Stimulated activated CD4-positive, alpha-beta T cell treated with anti-CD3 and anti-CD28 coated beads, Interleukin-4, amount 100 ng/mL, for 48 hours (primary cell): ENCODE measurements at regions not wholly inside any gene's neighbourhood (a gene's known extent, or its start where the extent isn't known, plus 50 kb on each side); places are given as distances from the start of the nearest gene placed in this dataset.

ENCODE experiments used
- DNase-seq, 2 donors: peaks; one replicate each; pipeline ENCODE4 v3.0.0-alpha.2; 2020; ENCODE audit warnings: low read depth in 2 of 2

- no peak for DNase-seq
Measured at GRCh38 chr3:72568083-72568482, 280.2 kb downstream of the SHQ1 start.

- DNase-seq, result no peak
Measured at GRCh38 chr3:72567474-72567873, 280.8 kb downstream of the SHQ1 start.

- no peak for DNase-seq
Measured at GRCh38 chr3:72565593-72565992, 282.7 kb downstream of the SHQ1 start.

- no peak for DNase-seq
Measured at GRCh38 chr3:72563690-72564370, 284.4 kb downstream of the SHQ1 start.

- no peak for DNase-seq
Measured at GRCh38 chr3:72560846-72561675, 287.2 kb downstream of the SHQ1 start.

- no peak for DNase-seq
Measured at GRCh38 chr3:72559385-72559784, 288.9 kb downstream of the SHQ1 start.

GRCh38 chr3:72558001-72558400, 290.2 kb downstream of the SHQ1 start:
- no peak for DNase-seq

GRCh38 chr3:72555714-72556113, 292.5 kb downstream of the SHQ1 start:
- no peak for DNase-seq

- DNase-seq, result no peak
Measured at GRCh38 chr3:72554689-72555088, 293.6 kb downstream of the SHQ1 start.

GRCh38 chr3:72553298-72553697, 294.9 kb downstream of the SHQ1 start:
- no peak for DNase-seq

GRCh38 chr3:72550582-72551262, 297.5 kb downstream of the SHQ1 start:
- no peak for DNase-seq

- no peak for DNase-seq
Measured at GRCh38 chr3:72549761-72550581, 298.3 kb downstream of the SHQ1 start.

GRCh38 chr3:72548981-72549380, 299.3 kb downstream of the SHQ1 start:
- DNase-seq, result no peak

- no peak for DNase-seq
Measured at GRCh38 chr3:72548461-72548860, 299.8 kb downstream of the SHQ1 start.

- no peak for DNase-seq
Measured at GRCh38 chr3:72547183-72547582, 301.1 kb downstream of the SHQ1 start.

GRCh38 chr3:72544239-72544638, 304.0 kb downstream of the SHQ1 start:
- no peak for DNase-seq

- DNase-seq, result no peak
Measured at GRCh38 chr3:72543246-72543645, 305.0 kb downstream of the SHQ1 start.

- DNase-seq, result no peak
Measured at GRCh38 chr3:72542781-72543180, 305.5 kb downstream of the SHQ1 start.

GRCh38 chr3:72539856-72540255, 308.4 kb downstream of the SHQ1 start:
- no peak for DNase-seq

- no peak for DNase-seq
Measured at GRCh38 chr3:72538070-72538745, 310.0 kb downstream of the SHQ1 start.

- no peak for DNase-seq
Measured at GRCh38 chr3:72537448-72537847, 310.8 kb downstream of the SHQ1 start.
